ENCODE measurements at regions not wholly inside any gene's neighbourhood (a gene's known extent, or its start where the extent isn't known, plus 50 kb on each side); places are given as distances from the start of the nearest gene placed in this dataset.

- DNase-seq (ENCODE audit: low read depth in 2 of 2), result no peak
Measured at GRCh38 chr1:87560601-87561360, 232.1 kb downstream of the LMO4 start.

GRCh38 chr1:87563211-87563610 is 234.5 kb downstream of the LMO4 start:
- DNase-seq (ENCODE audit: low read depth in 2 of 2), result no peak

- no peak for DNase-seq (ENCODE audit: low read depth in 2 of 2)
Measured at GRCh38 chr1:87565861-87566260, 237.2 kb downstream of the LMO4 start.

- no peak for DNase-seq (ENCODE audit: low read depth in 2 of 2)
Measured at GRCh38 chr1:87568005-87568404, 239.3 kb downstream of the LMO4 start.

GRCh38 chr1:87568911-87569310 is 240.2 kb downstream of the LMO4 start:
- DNase-seq (ENCODE audit: low read depth in 2 of 2), result no peak

GRCh38 chr1:87572008-87572407 is 243.3 kb downstream of the LMO4 start:
- no peak for DNase-seq (ENCODE audit: low read depth in 2 of 2)

GRCh38 chr1:87572891-87573290 is 244.2 kb downstream of the LMO4 start:
- DNase-seq (ENCODE audit: low read depth in 2 of 2), result no peak

- DNase-seq (ENCODE audit: low read depth in 2 of 2), result no peak
Measured at GRCh38 chr1:87575528-87575927, 246.8 kb downstream of the LMO4 start.

- DNase-seq (ENCODE audit: low read depth in 2 of 2), result no peak
Measured at GRCh38 chr1:87578464-87578863, 249.8 kb downstream of the LMO4 start.

GRCh38 chr1:87583459-87583858 is 254.8 kb downstream of the LMO4 start:
- DNase-seq (ENCODE audit: low read depth in 2 of 2), result no peak

GRCh38 chr1:87584586-87584985 is 255.9 kb downstream of the LMO4 start:
- no peak for DNase-seq (ENCODE audit: low read depth in 2 of 2)

GRCh38 chr1:87586501-87586900 is 257.8 kb downstream of the LMO4 start:
- DNase-seq (ENCODE audit: low read depth in 2 of 2), result no peak

GRCh38 chr1:87588495-87588894 is 259.8 kb downstream of the LMO4 start:
- no peak for DNase-seq (ENCODE audit: low read depth in 2 of 2)

GRCh38 chr1:87591492-87591891 is 262.8 kb downstream of the LMO4 start:
- no peak for DNase-seq (ENCODE audit: low read depth in 2 of 2)

- no peak for DNase-seq (ENCODE audit: low read depth in 2 of 2)
Measured at GRCh38 chr1:87592156-87592555, 263.5 kb downstream of the LMO4 start.

- DNase-seq (ENCODE audit: low read depth in 2 of 2), result no peak
Measured at GRCh38 chr1:87594736-87595383, 266.2 kb downstream of the LMO4 start.

- DNase-seq (ENCODE audit: low read depth in 2 of 2), result no peak
Measured at GRCh38 chr1:87595384-87595781, 266.7 kb downstream of the LMO4 start.

- DNase-seq (ENCODE audit: low read depth in 2 of 2), result no peak
Measured at GRCh38 chr1:87598429-87598828, 269.7 kb downstream of the LMO4 start.

GRCh38 chr1:87599569-87599968 is 270.9 kb downstream of the LMO4 start:
- DNase-seq (ENCODE audit: low read depth in 2 of 2), result no peak

- no peak for DNase-seq (ENCODE audit: low read depth in 2 of 2)
Measured at GRCh38 chr1:87600055-87600850, 271.6 kb downstream of the LMO4 start.

- DNase-seq (ENCODE audit: low read depth in 2 of 2), result no peak
Measured at GRCh38 chr1:87600854-87601253, 272.2 kb downstream of the LMO4 start.

GRCh38 chr1:87603626-87604025 is 274.9 kb downstream of the LMO4 start:
- DNase-seq (ENCODE audit: low read depth in 2 of 2), result no peak

GRCh38 chr1:87612956-87613355 is 284.3 kb downstream of the LMO4 start:
- no peak for DNase-seq (ENCODE audit: low read depth in 2 of 2)

Measured in stimulated activated CD8-positive, alpha-beta memory T cell treated with anti-CD3 and anti-CD28 coated beads, Interleukin-7, amount 100 ng/mL, for 1 hour (primary cell).